ENCODE measurements at regions not wholly inside any gene's neighbourhood (a gene's known extent, or its start where the extent isn't known, plus 50 kb on each side); places are given as distances from the start of the nearest gene placed in this dataset.

- no peak for FAIRE-seq
- no peak for DNase-seq (ENCODE audit: insufficient read length)
- TF ChIP-seq POLR2AphosphoS5 (IDR thresholded peaks at IDR 0.05; ENCODE audit: low read depth, low read length) (no peak), TAF1 (IDR thresholded peaks at IDR 0.05; ENCODE audit: borderline replicate concordance, low read depth, low read length) (no peak), POLR2A (IDR thresholded peaks at IDR 0.05; ENCODE audit: low read depth, low read length) (no peak)
These were observed 65.3 kb upstream of the TSPAN8 start for GRCh38 chr12:71223139-71223538.

DNA sequence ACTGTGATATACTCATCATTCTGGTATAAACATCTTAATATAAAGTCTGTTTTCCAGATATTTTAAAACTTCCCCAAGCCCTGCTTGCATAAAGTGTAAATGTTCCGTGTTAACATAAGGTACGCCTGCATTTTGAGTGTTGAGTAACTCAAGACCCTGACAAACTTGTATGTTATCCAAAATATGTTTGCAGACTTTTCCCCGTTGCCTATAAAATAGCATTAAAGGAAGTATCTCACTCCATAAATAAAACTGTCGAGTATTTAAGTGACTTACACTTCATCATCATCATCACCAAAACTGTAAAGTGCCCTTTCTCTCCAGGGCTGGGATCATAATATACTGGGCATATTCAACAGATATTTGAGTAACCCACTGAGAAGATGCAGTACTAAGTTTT is 64.6 kb upstream of the TSPAN8 start:
- TF ChIP-seq TAF1 (IDR thresholded peaks at IDR 0.05; ENCODE audit: borderline replicate concordance, low read depth, low read length) (no peak), POLR2AphosphoS5 (IDR thresholded peaks at IDR 0.05; ENCODE audit: low read depth, low read length) (no peak), POLR2A (IDR thresholded peaks at IDR 0.05; ENCODE audit: low read depth, low read length) (no peak)
- DNase-seq (ENCODE audit: insufficient read length) (no peak), FAIRE-seq (no peak)

DNA sequence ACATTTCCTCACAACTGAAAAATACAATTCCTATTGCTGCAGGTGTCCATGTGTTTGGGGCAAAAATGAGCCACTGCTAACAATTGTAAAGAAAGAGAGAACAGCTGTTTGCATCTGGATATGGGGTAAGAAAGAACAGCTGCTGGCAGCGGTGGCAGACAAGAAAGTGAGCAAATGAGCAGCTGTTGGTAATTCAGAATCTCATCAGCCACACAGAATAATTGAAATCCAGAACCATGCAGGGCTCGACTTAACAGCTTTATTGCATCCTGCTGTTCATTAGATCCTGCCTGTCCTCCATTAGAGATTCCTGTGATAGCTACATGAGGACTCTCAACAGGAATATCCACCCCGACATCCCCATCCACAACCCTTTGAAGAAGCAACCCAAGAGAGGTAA is 62.5 kb upstream of the TSPAN8 start:
- no peak for FAIRE-seq
- TF ChIP-seq TAF1 (IDR thresholded peaks at IDR 0.05; ENCODE audit: borderline replicate concordance, low read depth, low read length): no peak
- TF ChIP-seq POLR2A (IDR thresholded peaks at IDR 0.05; ENCODE audit: low read depth, low read length): no peak
- TF ChIP-seq POLR2AphosphoS5 (IDR thresholded peaks at IDR 0.05; ENCODE audit: low read depth, low read length): no peak
- no peak for DNase-seq (ENCODE audit: insufficient read length)

GRCh38 chr12:71219224-71219623 is 61.4 kb upstream of the TSPAN8 start:
- no peak for TF ChIP-seq POLR2A (IDR thresholded peaks at IDR 0.05; ENCODE audit: low read depth, low read length)
- FAIRE-seq (no peak), DNase-seq (ENCODE audit: insufficient read length) (no peak)

DNA sequence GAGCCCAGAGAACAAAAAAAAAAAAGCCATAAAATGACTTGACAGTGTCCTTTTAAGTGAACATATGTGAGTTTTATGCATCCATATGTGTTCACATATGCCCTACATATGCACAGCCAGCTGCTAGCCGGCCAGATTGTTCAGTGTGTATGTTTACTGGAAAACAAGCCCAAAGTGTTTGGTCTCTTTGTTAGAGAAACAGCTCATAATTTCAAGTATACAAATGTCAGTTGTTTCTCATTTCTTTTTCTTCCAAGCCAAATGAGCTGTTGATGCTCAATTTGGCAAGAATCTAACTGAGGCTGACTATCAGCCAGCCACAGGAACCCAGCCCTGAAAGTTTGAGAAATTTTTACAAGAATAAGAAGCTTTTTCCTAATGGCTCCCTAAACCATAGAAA is 60.8 kb upstream of the TSPAN8 start:
- no peak for DNase-seq (ENCODE audit: insufficient read length)
- no peak for FAIRE-seq
- TF ChIP-seq TAF1 (IDR thresholded peaks at IDR 0.05; ENCODE audit: borderline replicate concordance, low read depth, low read length) (no peak), POLR2A (IDR thresholded peaks at IDR 0.05; ENCODE audit: low read depth, low read length) (no peak)

GRCh38 chr12:71216725-71217579 is 59.2 kb upstream of the TSPAN8 start:
- TF ChIP-seq POLR2A (IDR thresholded peaks at IDR 0.05; ENCODE audit: low read depth, low read length): no peak
- TF ChIP-seq TAF1 (IDR thresholded peaks at IDR 0.05; ENCODE audit: borderline replicate concordance, low read depth, low read length): no peak
- TF ChIP-seq POLR2AphosphoS5 (IDR thresholded peaks at IDR 0.05; ENCODE audit: low read depth, low read length): no peak
- DNase-seq (ENCODE audit: insufficient read length) (no peak), FAIRE-seq (peak; percentile 51)

- no peak for DNase-seq (ENCODE audit: insufficient read length)
- TF ChIP-seq POLR2AphosphoS5 (IDR thresholded peaks at IDR 0.05; ENCODE audit: low read depth, low read length) (no peak), TAF1 (IDR thresholded peaks at IDR 0.05; ENCODE audit: borderline replicate concordance, low read depth, low read length) (no peak), POLR2A (IDR thresholded peaks at IDR 0.05; ENCODE audit: low read depth, low read length) (no peak)
- no peak for FAIRE-seq
These were observed 56.9 kb upstream of the TSPAN8 start for GRCh38 chr12:71214511-71215285.

GRCh38 chr12:71208053-71208685 is 50.4 kb upstream of the TSPAN8 start:
- DNase-seq (ENCODE audit: insufficient read length) (no peak), FAIRE-seq (no peak)
- TF ChIP-seq TAF1 (IDR thresholded peaks at IDR 0.05; ENCODE audit: borderline replicate concordance, low read depth, low read length) (no peak), POLR2A (IDR thresholded peaks at IDR 0.05; ENCODE audit: low read depth, low read length) (no peak), POLR2AphosphoS5 (IDR thresholded peaks at IDR 0.05; ENCODE audit: low read depth, low read length) (no peak)

Data from GM12892 (cell line).